Right cardiac atrium (tissue), 5 donors: ENCODE measurements at regions not wholly inside any gene's neighbourhood (a gene's known extent, or its start where the extent isn't known, plus 50 kb on each side); places are given as distances from the start of the nearest gene placed in this dataset.

Experiments
- ATAC-seq, 2 donors: fragments of 200-7000 bp; cut with Tn5 transposase; one replicate each; pipeline versions ENCODE4 v1.8.0 to v1.9.1; 2020; ENCODE audit warnings: moderate library complexity in 2 of 2, mild to moderate bottlenecking in 1 of 2
- DNase-seq, 3 donors: peaks; one replicate each; pipeline ENCODE4 v3.0.0-alpha.2; 2020
- H3K27ac ChIP-seq: one replicate; pipeline ENCODE4 v1.5.1; 2013; ENCODE audit warnings: mild to moderate bottlenecking, low read length, control low read depth, moderate library complexity
- H3K27me3 ChIP-seq: one replicate; pipeline ENCODE4 v1.6.1; 2013; ENCODE audit not compliant: control insufficient read depth, insufficient read depth
- H3K4me1 ChIP-seq: one replicate; pipeline ENCODE4 v1.6.1; 2013; ENCODE audit warnings: low read length; ENCODE audit not compliant: control insufficient read depth, insufficient read depth
- H3K4me3 ChIP-seq: one replicate; pipeline ENCODE4 v1.5.1; 2013; ENCODE audit warnings: low read length, control low read depth
- H3K9me3 ChIP-seq: one replicate; pipeline ENCODE4 v1.6.1; 2013; ENCODE audit warnings: low read length; ENCODE audit not compliant: control insufficient read depth
- WGBS: extraction: QIAGEN DNeasy Blood & Tissue Kit; methylation state at CpG from one replicate; pipeline ENCODE4 v1.1.7; 2013; 5-methylcytosine and 5-hydroxymethylcytosine counted together
- intact Hi-C, 4 donors: fragments of 100-400 bp; cut with DNase I; formaldehyde crosslinking; loops; one replicate each; pipeline versions ENCODE4 v1.11.0 to v1.14.0; 2022 to 2023
- donor health status: healthy with polysubstance abuse.
- donor health status: DM: no; HTN: yes; CAD: no.
- donor health status: DM: no; HTN: no; CAD: no.
- donor health status: DM: no; HTN: yes; CAD: no; lungs with severe emphysema.
- donor health status: DM: yes; HTN: yes; CAD: no.

DNA sequence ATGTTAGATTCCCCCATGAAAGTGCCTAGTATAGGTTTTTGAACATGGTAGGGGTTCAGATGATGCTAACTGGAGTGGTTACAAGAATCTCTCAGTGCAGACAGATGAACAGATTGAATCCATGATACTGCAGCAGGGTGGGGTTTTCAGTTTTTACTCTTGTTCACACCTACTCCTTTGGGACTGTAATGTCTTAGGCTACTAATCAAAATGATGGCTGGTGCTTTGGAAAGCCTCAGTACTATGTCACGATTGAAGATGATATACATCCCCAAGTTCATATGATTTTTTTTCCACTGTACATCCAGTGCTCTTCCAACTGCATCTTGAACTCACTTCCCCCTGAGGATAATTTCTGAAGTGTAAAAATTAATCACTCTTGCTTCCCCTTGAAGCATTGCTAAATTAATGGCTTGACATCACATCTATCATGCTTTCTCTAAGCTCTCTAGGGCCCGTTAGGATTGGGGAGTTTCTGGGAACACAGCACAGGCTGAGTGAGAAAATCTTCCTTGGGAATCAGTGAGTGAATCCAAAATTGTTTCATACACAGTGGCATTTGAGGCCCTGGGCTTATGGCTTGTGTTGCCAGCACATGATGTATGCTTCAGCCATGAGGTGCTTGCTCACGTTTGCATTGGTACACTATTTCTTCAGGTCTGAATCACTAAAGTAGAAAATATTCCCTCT, 115.0 kb upstream of the TPRG1 start:
- Histone ChIP-seq H3K4me3 (no peak overlapping the region), H3K4me1 (no peaks in the 10 kb centered on the region), H3K9me3 (no peaks in the 10 kb centered on the region), H3K27me3 (no peaks in the 10 kb centered on the region), H3K27ac (no peak overlapping the region)
- DNase-seq (peak in 1 of 3 donors; percentile 22), ATAC-seq (no peak)
- intact Hi-C loops: no loop called here
- WGBS: 65% methylated on average over 3 of the region's 3 CpGs

DNA sequence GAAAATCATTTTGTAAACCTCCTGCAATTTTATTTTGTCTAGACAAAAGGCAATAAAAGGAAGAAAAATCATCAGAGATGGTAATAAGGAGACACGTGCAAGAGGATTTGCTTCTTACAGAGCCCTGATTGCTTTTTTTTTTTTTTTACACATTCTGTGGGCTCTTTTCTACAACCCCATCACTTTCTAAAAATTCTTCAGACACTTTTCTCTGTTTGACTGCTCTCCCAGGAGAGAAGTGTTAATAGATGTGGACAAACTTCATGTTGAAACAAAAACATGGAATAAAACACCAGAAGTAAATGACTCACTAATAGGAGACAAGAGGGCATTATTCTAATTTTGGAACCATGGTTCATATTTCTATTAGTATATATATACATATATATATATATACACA, 114.4 kb upstream of the TPRG1 start:
- Histone ChIP-seq H3K27ac (no peak overlapping the region), H3K4me3 (no peak overlapping the region), H3K27me3 (no peaks in the 10 kb centered on the region), H3K9me3 (no peaks in the 10 kb centered on the region), H3K4me1 (no peaks in the 10 kb centered on the region)
- 67% methylated on average over 1 of the region's 1 CpG for WGBS
- DNase-seq (no peak), ATAC-seq (no peak)
- intact Hi-C loops: no loop called here

DNA sequence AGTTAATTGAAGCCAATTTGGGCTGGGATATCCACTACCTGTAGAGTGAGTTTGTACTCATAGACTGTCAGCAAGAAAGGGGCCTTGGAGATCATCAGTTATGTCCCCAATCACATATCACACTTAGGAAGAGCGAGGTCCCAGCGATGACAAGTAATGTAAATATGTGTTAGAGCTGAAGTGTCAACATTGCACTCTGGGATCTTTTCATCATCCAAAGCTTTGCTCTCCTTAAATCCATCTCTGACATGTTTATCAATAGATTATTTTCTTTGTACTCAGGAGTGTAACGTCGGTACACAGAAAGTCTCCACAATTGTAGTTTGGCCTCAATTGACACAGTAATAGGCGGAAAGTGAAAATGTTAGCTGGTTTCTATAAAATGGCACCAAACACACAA, 113.7 kb upstream of the TPRG1 start:
- DNase-seq (no peak), ATAC-seq (no peak)
- WGBS: 85% methylated on average over 5 of the region's 5 CpGs
- intact Hi-C loops: no loop called here
- Histone ChIP-seq H3K4me1 (no peaks in the 10 kb centered on the region), H3K27ac (no peak overlapping the region), H3K9me3 (no peaks in the 10 kb centered on the region), H3K27me3 (no peaks in the 10 kb centered on the region), H3K4me3 (no peak overlapping the region)

DNA sequence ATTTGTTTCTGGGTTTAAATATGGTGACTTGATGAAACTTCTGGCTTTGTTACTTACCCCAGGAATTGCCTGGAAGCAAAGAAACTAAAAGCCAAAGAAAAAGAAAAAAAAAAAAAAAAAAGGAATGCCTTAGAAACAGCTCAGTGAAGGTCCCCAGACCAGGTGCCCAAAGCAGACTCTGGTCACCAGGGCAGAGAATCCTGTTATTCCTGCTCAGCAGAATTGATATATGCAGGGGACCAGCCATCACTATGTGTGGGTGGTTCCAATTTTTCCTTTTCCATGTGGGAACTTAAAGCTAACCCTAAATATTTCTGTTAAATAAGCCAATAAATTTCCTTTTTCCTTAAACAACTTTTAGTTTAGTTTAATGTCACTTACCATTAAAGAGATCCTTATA, 100.8 kb upstream of the TPRG1 start:
- intact Hi-C loops: no loop called here
- H3K27ac ChIP-seq: no peak overlapping the region
- no peaks in the 10 kb centered on the region for H3K4me1 ChIP-seq
- no peaks in the 10 kb centered on the region for H3K27me3 ChIP-seq
- no peaks in the 10 kb centered on the region for H3K9me3 ChIP-seq
- DNase-seq (no peak), ATAC-seq (no peak)
- H3K4me3 ChIP-seq: no peak overlapping the region

DNA sequence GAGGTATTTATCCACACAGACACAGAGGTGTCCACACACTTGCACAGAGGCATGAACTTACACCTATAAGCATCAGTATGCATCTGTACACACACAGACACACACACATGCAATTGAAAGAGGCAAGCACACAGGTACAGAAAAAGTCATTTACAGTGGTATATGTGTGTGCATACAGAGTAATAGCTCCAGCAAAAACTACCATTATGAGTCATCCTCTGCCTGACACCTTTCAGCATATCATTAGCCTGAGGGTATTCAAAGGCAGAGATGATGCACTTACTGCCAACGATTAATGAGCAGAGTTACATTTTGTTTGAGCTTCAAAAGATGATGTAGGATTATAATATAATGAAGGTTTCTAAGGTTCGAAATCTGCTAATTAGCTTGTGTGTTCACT, 100.3 kb upstream of the TPRG1 start:
- no peaks in the 10 kb centered on the region for H3K27me3 ChIP-seq
- 76% methylated on average over 2 of the region's 2 CpGs for WGBS
- H3K9me3 ChIP-seq: no peaks in the 10 kb centered on the region
- no peaks in the 10 kb centered on the region for H3K4me1 ChIP-seq
- no peak overlapping the region for H3K4me3 ChIP-seq
- no peak overlapping the region for H3K27ac ChIP-seq
- intact Hi-C loops: no loop called here
- ATAC-seq: no peak
- no peak for DNase-seq

DNA sequence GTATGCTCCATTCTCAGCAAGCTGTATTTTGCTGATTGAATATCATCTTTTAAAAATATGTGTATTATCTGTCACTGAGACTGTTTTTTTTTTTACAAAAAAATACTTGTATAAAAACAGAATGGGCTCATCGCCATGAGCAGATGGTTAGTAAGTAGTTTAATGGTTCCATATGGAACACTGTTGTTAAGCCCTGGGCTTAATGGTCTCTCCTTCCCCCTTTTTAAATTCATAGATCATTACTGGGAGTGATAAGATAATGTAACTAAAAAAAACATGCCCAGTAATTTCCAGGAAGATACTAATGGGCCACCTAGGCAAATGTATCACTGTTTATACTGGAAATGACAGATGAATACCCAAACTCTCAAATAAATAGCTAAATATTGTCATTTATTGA, 95.3 kb upstream of the TPRG1 start:
- Histone ChIP-seq H3K27ac (no peak overlapping the region), H3K9me3 (no peaks in the 10 kb centered on the region), H3K4me3 (no peak overlapping the region), H3K27me3 (no peaks in the 10 kb centered on the region), H3K4me1 (no peaks in the 10 kb centered on the region)
- no peak for ATAC-seq
- intact Hi-C loops: no loop called here
- WGBS: 94% methylated on average over 1 of the region's 1 CpG
- DNase-seq: no peak

DNA sequence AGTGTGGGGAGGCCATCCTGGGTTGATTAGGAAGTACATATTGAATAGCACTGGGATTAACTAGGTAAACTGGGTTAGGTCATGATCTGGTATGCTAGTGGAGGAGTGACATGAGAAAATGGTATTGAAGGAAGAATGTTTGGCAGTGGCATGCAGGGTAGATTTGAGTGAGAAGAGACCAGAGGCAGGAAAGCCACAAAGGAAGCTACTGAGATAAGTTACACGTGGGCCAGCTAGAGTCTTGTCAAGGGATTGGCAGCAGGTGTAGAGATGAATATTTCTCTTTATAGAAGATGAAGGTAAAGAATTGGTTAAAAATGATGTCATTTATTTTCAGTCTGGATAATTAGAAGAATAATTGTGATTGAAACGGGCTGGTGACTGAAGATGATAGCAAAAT, 91.0 kb upstream of the TPRG1 start:
- H3K27ac ChIP-seq: no peak overlapping the region
- 44% methylated on average over 2 of the region's 2 CpGs for WGBS
- intact Hi-C loops: no loop called here
- H3K4me1 ChIP-seq: no peaks in the 10 kb centered on the region
- no peak overlapping the region for H3K4me3 ChIP-seq
- H3K27me3 ChIP-seq: no peaks in the 10 kb centered on the region
- DNase-seq (no peak), ATAC-seq (no peak)
- no peaks in the 10 kb centered on the region for H3K9me3 ChIP-seq

DNA sequence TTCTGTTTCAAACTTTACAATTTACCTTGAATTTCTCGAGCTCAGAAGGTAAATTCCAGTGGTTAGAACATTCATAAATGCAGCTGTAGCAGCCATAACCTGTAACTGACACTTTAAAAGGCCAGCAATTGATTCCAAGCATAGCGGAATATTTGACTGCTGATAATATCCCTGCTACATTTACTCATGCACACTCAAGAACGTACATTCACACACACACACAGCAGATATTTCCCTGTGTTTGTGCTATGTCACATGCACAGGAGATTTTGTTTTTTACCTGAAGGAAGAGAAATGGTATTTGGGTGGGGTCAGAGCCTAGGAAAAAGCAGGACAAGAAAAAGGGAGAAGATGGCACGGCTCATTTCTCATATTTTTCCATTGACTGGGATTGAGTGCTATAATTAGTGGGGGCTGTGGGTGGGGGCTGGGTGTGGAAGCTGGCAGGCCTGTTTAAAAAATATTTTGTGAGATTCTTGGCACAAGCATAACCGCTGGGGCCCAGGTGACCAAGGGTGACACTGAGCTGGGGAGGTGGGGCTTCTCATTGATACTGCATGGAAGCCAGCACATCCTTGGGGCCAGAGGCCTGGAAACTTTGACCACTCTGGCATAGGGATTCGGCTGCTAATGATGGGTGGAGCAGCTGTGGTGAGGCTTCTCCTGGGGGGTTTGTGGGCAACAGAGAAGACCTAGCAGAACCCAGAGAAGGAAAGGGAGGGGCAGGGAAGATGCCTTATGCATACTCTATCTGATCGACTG, 88.9 kb upstream of the TPRG1 start:
- H3K9me3 ChIP-seq: no peaks in the 10 kb centered on the region
- WGBS: 60% methylated on average over 7 of the region's 7 CpGs
- ATAC-seq: no peak
- no peaks in the 10 kb centered on the region for H3K4me1 ChIP-seq
- intact Hi-C loops: no loop called here
- no peak overlapping the region for H3K27ac ChIP-seq
- no peaks in the 10 kb centered on the region for H3K27me3 ChIP-seq
- H3K4me3 ChIP-seq: no peak overlapping the region
- peak in 1 of 3 donors; percentile 20 for DNase-seq

DNA sequence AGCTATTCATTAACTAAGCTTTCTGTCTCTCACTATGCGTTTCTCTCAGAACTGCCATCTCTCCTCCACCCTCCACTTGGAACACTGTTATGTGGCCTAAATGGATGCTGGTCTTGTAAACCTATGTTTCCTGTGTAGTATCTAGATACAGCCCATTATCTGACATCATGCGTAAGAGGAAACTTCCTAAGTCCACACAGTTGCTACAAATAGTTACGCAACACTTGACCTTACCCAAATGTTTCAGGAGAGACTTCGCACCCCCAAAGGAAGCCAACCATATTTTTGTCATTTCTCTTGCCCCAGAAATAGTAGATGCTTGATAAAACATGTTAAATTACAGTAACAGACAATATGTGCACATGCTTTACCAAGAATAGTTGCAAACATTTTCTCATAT, 87.2 kb upstream of the TPRG1 start:
- intact Hi-C loops: no loop called here
- Histone ChIP-seq H3K9me3 (no peaks in the 10 kb centered on the region), H3K27ac (no peak overlapping the region), H3K27me3 (no peaks in the 10 kb centered on the region), H3K4me3 (no peak overlapping the region), H3K4me1 (no peaks in the 10 kb centered on the region)
- no peak for DNase-seq
- ATAC-seq: no peak
- 74% methylated on average over 4 of the region's 4 CpGs for WGBS

DNA sequence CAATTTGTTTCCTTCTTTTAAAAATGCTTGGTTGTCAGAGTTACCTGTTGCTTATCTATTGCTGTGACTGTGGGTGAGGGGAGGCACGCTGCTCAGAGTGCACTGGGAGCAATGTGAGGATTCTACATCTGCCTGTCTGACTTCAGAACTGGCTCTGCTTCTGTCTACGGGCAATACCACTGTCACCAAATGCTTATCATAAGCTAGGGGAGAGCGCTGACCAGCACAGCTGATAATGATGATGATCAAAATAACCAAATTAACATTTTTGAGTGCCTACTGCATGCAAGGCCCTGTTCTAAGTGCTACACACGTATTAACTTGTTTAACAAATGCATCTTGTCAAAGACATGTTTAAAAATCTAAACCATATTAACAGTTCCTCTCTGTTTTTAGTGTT, 79.2 kb upstream of the TPRG1 start:
- no peak overlapping the region for H3K4me3 ChIP-seq
- ATAC-seq (no peak), DNase-seq (no peak)
- intact Hi-C loops: no loop called here
- WGBS: 69% methylated on average over 4 of the region's 4 CpGs
- H3K9me3 ChIP-seq: no peaks in the 10 kb centered on the region
- H3K4me1 ChIP-seq: no peaks in the 10 kb centered on the region
- H3K27ac ChIP-seq: no peak overlapping the region
- no peaks in the 10 kb centered on the region for H3K27me3 ChIP-seq

DNA sequence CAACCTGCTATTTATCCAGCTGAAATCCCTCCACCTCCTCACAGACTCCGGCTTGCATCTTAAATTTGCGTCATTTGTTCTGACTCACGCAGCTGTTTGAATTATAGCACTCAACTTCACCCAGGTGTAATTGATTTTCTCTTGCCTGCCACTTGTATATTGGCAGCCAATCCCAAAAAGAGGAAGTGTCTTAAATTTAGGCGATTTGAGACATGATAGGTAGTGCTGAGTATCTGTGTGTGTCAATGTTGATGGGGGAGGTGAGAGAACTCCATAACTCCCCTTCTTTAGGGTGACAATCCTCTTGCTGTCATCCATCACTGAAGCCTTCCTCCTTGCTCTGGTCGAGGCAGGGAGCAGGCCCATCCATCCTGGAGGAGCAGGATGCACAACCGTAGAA, 77.2 kb upstream of the TPRG1 start:
- no peak for DNase-seq
- H3K4me1 ChIP-seq: no peaks in the 10 kb centered on the region
- H3K9me3 ChIP-seq: no peaks in the 10 kb centered on the region
- intact Hi-C loops: no loop called here
- H3K4me3 ChIP-seq: no peak overlapping the region
- ATAC-seq: no peak
- no peaks in the 10 kb centered on the region for H3K27me3 ChIP-seq
- H3K27ac ChIP-seq: no peak overlapping the region
- WGBS: 86% methylated on average over 6 of the region's 6 CpGs

DNA sequence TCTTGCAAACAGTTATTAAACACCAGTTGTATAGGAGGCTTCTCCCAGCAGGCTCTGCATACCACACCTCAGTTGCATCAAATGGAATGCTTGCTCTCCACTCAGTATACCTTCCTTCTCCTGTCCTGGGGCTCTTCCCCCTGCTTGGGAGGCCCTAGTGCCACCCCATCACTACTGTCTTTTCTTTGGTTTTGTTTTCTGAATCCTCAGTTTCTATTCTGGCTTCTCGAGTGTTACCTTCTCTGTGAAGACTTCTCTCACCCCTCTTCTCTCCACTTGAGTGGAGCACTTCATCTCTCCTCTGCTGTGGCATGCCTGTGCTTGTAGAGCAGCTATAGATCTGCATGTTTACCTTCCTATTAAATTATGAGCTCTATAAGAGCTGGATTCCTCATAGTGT, 75.7 kb upstream of the TPRG1 start:
- H3K4me1 ChIP-seq: no peaks in the 10 kb centered on the region
- intact Hi-C loops: no loop called here
- no peak overlapping the region for H3K27ac ChIP-seq
- H3K27me3 ChIP-seq: no peaks in the 10 kb centered on the region
- no peaks in the 10 kb centered on the region for H3K9me3 ChIP-seq
- no peak overlapping the region for H3K4me3 ChIP-seq
- 78% methylated on average over 1 of the region's 1 CpG for WGBS
- no peak for DNase-seq
- no peak for ATAC-seq
